PFSK-1 (cell line): ENCODE measurements at regions not wholly inside any gene's neighbourhood (a gene's known extent, or its start where the extent isn't known, plus 50 kb on each side); places are given as distances from the start of the nearest gene placed in this dataset.

Experiments
- POLR2AphosphoS5 ChIP-seq: IDR thresholded peaks from 2 replicates; pipeline ENCODE4 v1.6.1; 2012; ENCODE audit warnings: low read depth, mild to moderate bottlenecking, control low read depth, low read length, moderate library complexity
- SIN3A ChIP-seq: IDR thresholded peaks from 2 replicates; pipeline ENCODE4 v1.6.1; 2012; ENCODE audit warnings: mild to moderate bottlenecking, low read length, moderate library complexity, borderline replicate concordance; ENCODE audit not compliant: insufficient read depth

DNA sequence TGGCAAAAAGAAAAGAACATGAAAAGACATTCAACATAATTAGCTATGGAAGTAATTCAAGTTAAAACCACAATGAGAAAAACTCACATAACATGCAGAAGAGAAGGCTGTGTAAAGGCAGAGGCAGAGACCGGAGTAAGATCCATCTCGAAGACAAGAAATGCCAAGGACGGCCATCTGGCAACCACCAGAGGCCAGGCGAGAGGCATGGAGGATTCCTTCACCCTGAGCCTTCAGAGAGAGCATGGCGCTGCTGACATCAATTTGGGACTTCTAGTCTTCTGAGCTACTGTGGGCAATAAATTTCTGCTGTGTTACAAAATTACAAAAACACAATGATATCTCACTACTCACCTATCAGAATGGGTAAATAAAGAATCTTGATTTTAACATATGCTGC, 381.0 kb downstream of the TSHZ3 start:
- TF ChIP-seq POLR2AphosphoS5 (no peak), SIN3A (no peak)
